GM18517 (cell line): ENCODE measurements at regions not wholly inside any gene's neighbourhood (a gene's known extent, or its start where the extent isn't known, plus 50 kb on each side); places are given as distances from the start of the nearest gene placed in this dataset.
A peak's percentile ranks its signal among the peaks of the same experiment; 100 is the strongest.
"Not testable (repeated sequence)": the region's sequence is repeated elsewhere in the genome, so short reads cannot be mapped to it uniquely, and the experiment has no call there.

Experiments
- ATAC-seq: cut with Tn5 transposase; IDR thresholded peaks from one replicate; pipeline ENCODE4 v1.9.1; 2021; ENCODE audit warnings: mild to moderate bottlenecking, moderate library complexity; ENCODE audit not compliant: unreplicated experiment

DNA sequence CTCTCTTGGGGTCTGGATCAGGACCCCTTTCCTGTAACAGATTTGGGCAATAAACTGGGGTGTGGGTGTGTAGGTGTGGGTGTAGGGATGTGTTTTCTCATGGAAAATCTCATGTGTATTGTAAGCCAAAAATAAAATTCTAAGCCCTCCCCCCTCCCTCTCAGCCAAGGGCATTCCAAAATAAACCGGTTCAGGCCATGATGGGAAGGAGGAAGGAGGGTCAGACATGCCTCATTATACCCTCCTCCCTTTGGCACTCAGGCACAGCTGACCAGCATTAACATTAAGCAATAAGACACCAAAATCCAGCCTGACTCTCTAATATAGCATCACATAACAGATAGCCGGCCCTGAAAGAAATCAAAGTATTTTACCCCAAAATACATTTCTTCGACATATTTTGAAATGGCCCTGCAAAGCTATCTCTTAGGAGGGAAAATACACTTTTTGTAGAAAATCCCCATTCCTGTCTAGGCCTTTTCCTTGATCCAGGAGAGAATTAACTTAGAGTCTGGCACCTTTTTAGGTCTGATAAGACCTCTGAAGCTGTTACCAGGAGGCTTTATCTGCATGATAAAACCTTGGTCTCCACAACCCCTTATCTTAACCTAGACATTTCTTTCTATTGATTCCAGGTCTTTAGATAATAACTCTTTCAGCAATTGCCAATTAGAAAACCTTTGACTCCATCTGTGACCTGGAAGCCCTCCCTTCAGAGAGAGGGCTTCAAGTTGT, 128.7 kb upstream of the COL5A2 start:
- no peak for ATAC-seq

GRCh38 chr2:189309331-189309730, 129.8 kb upstream of the COL5A2 start:
- no peak for ATAC-seq

- ATAC-seq, result no peak
These were observed 129.1 kb upstream of the WDR75 start for GRCh38 chr2:189312211-189312610.

- no peak for ATAC-seq
These were observed 128.6 kb upstream of the WDR75 start for GRCh38 chr2:189312643-189313042.

DNA sequence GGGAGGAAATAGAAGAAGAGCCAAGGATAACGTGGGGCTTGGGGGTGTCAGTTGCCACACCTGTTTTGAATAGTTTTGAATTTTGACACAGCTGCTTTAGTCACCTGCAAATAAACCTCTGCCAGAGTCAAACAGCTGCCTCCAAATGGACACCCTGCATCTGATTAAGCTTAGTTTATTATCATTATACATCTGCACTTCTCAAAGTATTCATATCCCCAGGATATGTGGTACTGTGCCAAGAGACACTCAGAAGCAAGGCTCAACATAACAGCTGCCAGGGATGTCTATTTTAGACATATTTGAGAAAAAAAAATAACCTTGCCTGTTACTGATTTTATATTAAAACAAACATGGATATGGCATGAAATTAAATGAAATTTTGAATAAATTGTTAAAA, 122.5 kb upstream of the WDR75 start:
- no peak for ATAC-seq

DNA sequence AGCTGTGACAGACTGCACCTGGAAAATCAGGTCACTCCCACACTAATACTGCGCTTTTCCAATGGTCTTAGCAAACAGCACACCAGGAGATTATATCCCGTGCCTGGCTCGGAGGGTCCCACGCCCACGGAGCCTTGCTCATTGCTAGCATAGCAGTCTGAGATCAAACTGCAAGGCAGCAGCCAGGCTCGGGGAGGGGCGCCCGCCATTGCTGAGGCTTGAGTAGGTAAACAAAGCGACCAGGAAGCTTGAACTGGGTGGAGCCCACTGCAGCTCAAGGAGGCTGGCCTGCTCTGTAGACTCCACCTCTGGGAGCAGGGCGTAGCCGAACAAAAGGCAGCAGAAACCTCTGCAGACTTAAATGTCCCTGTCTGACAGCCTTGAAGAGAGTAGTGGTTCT, 121.8 kb upstream of the WDR75 start:
- ATAC-seq, result not testable (repeated sequence)

DNA sequence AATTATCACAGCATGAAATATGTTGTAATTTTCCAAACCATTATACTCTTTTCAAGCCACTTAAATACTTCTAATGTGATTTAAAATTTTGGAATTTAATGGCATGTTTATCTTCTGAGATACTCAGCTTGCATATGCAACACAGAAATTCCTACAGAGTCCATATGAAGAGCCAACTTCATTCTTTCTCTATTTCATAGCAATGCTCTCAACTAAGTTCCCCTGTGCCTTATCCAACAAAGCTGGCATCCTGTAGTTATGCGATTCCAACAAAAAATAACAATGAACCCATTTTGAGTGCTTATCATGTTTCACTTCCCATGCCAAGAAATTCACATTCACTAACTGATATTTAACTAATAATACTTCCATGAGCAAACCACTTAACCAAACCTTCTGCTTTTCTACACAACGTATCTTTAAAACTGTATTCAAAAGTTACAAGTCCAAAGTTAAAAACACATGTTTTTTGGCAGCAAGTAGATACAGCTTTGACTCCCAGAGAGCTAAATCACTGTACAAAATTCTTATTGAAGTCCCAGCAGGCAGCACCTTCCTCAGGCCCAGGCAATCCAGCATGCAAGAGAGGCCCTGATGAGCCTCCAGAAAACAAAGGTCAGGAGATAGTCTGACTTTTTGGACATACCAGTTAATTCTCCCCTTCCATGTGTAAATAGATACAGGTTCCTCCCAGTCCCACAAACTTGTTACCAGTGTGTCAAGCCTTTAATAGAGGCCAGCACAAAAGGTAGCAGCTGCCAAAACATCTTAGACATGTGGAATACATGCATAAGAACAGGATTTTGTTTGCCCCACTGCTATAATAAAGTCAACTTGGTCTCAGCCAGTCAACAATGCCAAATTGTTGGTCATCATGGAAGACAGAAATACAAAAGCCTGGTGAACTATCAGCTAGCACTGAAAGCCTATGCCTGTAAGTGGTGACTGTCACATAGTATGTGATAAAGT, 113.1 kb upstream of the WDR75 start:
- ATAC-seq, result no peak

GRCh38 chr2:189328848-189329245, 112.4 kb upstream of the WDR75 start:
- no peak for ATAC-seq

DNA sequence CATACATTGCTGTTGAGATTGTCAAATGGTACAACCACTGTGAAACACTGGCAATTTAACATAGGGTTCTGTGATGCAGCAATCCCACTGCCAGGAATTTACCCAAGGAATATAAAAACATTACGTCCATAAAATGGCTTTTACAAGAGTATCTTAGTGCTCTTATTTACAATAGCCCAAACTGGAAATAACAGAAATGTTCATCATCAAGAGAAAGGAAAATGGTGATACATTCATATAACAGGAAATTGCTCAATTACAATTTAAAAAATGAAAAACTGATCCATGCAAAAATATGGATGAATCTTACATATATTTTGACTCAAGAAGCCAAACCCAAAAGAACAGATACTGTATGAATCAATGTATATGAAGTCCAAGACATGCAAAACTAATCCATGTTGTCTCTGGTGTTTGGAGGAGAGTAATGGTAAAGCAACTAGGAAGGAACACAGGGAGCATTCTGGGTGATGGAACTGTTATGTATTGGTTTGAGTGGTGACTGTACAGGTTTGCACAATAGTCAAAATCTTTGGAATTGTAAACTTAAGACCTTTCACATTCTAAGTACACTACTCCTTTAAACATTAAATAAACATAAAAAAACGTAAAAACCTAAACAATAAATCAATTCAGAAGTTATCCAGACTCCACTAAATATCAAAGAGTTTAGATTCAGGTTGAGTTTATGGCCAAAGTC, 104.8 kb upstream of the WDR75 start:
- no peak for ATAC-seq

GRCh38 chr2:189337656-189338055, 103.6 kb upstream of the WDR75 start:
- ATAC-seq, result no peak

- ATAC-seq, result no peak
These were observed 103.2 kb upstream of the WDR75 start for GRCh38 chr2:189338115-189338514.

DNA sequence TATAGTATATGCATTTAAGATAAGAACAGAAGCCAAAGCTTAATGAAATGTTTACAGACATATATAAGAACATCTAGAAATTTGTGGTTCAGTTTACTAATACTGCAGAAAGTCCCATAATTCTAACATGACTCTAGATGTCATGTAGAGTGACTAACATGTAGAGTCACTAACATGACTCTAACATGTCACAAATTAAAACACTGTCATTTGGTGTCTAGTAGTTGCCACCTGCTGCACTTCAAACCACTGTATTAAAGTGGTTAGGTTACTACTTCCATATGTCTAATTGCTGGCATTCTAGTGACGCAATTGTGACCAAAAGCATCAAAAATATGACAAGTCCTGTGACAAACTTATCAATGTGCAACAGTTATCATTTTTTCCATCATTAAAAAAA, 100.2 kb upstream of the WDR75 start:
- ATAC-seq, result no peak

GRCh38 chr2:189344043-189344442, 97.2 kb upstream of the WDR75 start:
- no peak for ATAC-seq

- ATAC-seq, result peak; percentile 84
These were observed 93.7 kb upstream of the WDR75 start for GRCh38 chr2:189347540-189347939.

DNA sequence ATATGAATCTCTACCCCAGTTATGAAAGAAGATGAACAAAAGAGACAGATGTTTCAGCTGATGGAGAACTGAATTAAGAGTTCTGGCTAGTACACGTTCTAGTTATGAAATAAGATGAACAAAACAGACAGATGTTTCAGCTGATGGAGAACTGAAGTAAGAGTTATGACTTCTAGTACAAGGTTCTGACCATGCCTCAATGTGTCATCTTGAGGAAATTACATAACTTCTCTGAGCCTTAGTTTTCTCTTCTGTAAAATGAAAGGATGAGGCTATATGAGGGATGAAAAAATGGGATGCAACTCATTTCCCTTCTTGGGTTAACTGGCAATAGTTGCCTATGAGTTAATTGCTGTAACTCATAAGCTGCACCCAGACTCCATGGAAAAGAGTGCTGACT, 92.9 kb upstream of the WDR75 start:
- no peak for ATAC-seq

DNA sequence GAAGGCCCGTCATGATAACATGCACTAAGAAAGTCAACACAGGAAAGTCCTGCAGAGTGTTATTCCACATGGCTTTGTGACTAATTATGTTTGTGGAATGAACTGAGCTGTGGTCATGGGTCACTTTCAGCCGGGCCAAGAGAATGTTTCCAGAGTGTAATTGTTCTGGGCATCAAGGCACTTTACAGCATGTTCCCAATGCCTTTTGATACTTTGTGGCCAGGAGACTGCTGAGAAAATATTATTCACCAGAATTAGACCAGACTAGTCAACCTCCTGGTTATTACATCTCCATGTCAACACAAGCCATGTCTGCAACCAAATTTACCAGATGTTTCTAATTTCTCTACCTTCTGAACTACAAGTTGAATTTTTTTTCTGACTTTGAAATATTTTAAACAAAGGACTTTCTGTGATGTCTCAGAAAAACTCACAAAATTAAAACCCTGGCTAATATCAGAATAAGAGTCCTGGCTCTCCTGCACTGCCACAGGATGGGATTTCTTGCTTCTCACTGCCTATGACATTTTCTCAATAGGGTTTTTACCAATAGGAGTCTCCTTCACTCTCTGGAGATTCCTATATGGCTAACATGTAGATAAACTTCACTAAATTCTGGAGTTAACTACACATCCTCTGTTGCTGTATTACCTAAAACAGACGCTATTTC, 90.6 kb upstream of the WDR75 start:
- ATAC-seq, result no peak

DNA sequence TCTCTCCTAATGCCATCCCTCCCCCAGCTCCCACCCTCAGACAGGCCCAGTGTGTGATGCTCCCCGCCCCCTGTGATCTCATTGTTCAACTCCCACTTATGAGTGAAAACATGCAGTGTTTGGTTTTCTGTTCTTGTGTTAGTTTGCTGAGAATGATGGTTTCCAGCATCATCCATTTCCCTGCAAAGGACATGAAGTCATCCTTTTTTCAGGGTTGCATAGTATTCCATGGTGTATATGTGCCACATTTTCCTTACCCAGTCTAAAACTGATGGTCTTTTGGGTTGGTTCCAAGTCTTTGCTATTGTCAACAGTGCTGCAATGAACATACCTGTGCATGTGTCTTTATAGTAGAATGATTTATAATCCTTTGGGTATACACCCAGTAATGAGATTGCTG, 89.3 kb upstream of the WDR75 start:
- ATAC-seq, result not testable (repeated sequence)

- not testable (repeated sequence) for ATAC-seq
These were observed 83.9 kb upstream of the WDR75 start for GRCh38 chr2:189357375-189357774.

DNA sequence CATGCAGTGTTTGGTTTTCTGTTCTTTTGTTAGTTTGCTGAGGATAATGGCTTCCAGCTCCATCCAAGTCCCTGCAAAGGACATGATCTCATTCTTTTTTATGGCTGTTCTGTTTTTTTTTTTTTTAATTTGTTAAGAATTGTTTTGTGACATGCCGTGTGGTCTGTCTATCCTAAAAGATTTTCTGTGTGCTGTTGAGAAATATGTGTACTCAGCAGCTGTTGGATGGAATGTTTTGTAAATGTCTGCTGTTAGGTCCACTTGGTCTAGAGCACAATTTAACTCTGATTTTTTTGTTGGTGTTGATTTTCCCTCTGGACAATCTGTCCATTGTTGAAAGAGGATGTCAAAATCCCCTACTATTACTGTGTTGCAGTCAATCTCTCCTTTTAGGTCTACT, 80.4 kb upstream of the WDR75 start:
- no peak for ATAC-seq

DNA sequence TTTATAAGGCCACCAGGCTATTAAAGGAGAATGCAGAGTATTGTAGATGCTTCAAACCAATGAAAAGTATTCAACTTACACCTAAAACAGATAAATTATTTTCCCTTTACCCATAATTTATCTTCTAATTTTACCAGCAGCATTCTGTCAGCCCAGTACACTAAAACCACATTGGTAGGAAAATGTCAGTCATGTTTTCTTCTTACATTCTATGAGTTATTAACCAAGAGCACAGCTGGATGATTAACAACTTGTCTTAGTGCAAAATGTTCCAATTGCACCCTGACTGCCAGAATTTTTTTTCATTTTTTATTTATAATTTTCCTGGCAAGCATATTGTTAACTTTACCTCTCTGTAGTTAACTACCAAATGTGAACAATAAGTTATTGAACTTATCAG, 79.0 kb upstream of the WDR75 start:
- ATAC-seq, result no peak

- ATAC-seq, result no peak
These were observed 77.7 kb upstream of the WDR75 start for GRCh38 chr2:189363559-189363958.
